Limb (tissue), 2 donors: ENCODE measurements at regions not wholly inside any gene's neighbourhood (a gene's known extent, or its start where the extent isn't known, plus 50 kb on each side); places are given as distances from the start of the nearest gene placed in this dataset.

Source experiments
- DNase-seq, 2 donors: peaks; one replicate each; pipeline ENCODE4 v3.0.0-alpha.2; 2016; ENCODE audit errors: extremely low spot score in 2 of 2

GRCh38 chr3:182451871-182452270 is 341.4 kb upstream of the ATP11B start:
- DNase-seq = no peak

- DNase-seq = no peak
These were observed 338.3 kb upstream of the ATP11B start for GRCh38 chr3:182455011-182455410.

- DNase-seq = no peak
These were observed 333.0 kb upstream of the ATP11B start for GRCh38 chr3:182460303-182460702.

GRCh38 chr3:182462152-182462551 is 331.2 kb upstream of the ATP11B start:
- DNase-seq = no peak

GRCh38 chr3:182464513-182465145 is 328.7 kb upstream of the ATP11B start:
- no peak for DNase-seq

GRCh38 chr3:182465301-182466185 is 327.8 kb upstream of the ATP11B start:
- no peak for DNase-seq

GRCh38 chr3:182469086-182469485 is 324.2 kb upstream of the ATP11B start:
- no peak for DNase-seq

- DNase-seq = no peak
These were observed 323.1 kb upstream of the ATP11B start for GRCh38 chr3:182470187-182470586.

GRCh38 chr3:182473191-182473710 is 320.1 kb upstream of the ATP11B start:
- DNase-seq = no peak

GRCh38 chr3:182478369-182478768 is 314.9 kb upstream of the ATP11B start:
- no peak for DNase-seq

- no peak for DNase-seq
These were observed 313.6 kb upstream of the ATP11B start for GRCh38 chr3:182479419-182480336.

- no peak for DNase-seq
These were observed 310.6 kb upstream of the ATP11B start for GRCh38 chr3:182482705-182483104.

GRCh38 chr3:182484682-182485081 is 308.6 kb upstream of the ATP11B start:
- DNase-seq = no peak

- DNase-seq = no peak
These were observed 308.0 kb upstream of the ATP11B start for GRCh38 chr3:182485301-182485700.

- DNase-seq = peak in 1 of 2 donors; percentile 44
These were observed 306.8 kb upstream of the ATP11B start for GRCh38 chr3:182486463-182486862.

- DNase-seq = peak in 1 of 2 donors; percentile 43
These were observed 306.2 kb upstream of the ATP11B start for GRCh38 chr3:182487143-182487542.

- no peak for DNase-seq
These were observed 305.7 kb upstream of the ATP11B start for GRCh38 chr3:182487611-182488010.

- DNase-seq = no peak
These were observed 302.5 kb upstream of the ATP11B start for GRCh38 chr3:182490596-182491491.

- DNase-seq = no peak
These were observed 301.7 kb upstream of the ATP11B start for GRCh38 chr3:182491577-182491976.

- DNase-seq = no peak
These were observed 300.8 kb upstream of the ATP11B start for GRCh38 chr3:182492536-182492935.

- no peak for DNase-seq
These were observed 293.0 kb upstream of the ATP11B start for GRCh38 chr3:182500289-182500688.
